ENCODE measurements at regions not wholly inside any gene's neighbourhood (a gene's known extent, or its start where the extent isn't known, plus 50 kb on each side); places are given as distances from the start of the nearest gene placed in this dataset.
A peak's percentile ranks its signal among the peaks of the same experiment; 100 is the strongest.
"Not testable (repeated sequence)": the region's sequence is repeated elsewhere in the genome, so short reads cannot be mapped to it uniquely, and the experiment has no call there.

GRCh38 chr14:46402001-46402690 lies 249.4 kb downstream of the RPL10L start:
- not testable (repeated sequence) for H3K36me3 Mint-ChIP-seq; H3K4me1 Mint-ChIP-seq; DNase-seq; H3K27ac Mint-ChIP-seq; H3K4me3 Mint-ChIP-seq; H3K27me3 Mint-ChIP-seq (ENCODE audit: low read depth in 3 of 3)
- H3K9me3 Mint-ChIP-seq = peaks cover 8 to 34% (median 14%) of the 10 kb centered on the region in 6 donors

- Mint-ChIP-seq H3K36me3 (no peaks in the 10 kb centered on the region), H3K27ac (no peak overlapping the region), H3K4me1 (no peaks in the 10 kb centered on the region), H3K9me3 (peaks cover 8 to 34% (median 14%) of the 10 kb centered on the region in 6 donors), H3K27me3 (ENCODE audit: low read depth in 3 of 3) (no peaks in the 10 kb centered on the region), H3K4me3 (no peak overlapping the region)
- no peak for DNase-seq
Observed at GRCh38 chr14:46401066-46401465, 250.5 kb downstream of the RPL10L start.

GRCh38 chr14:46399049-46399448 lies 252.5 kb downstream of the RPL10L start:
- Mint-ChIP-seq H3K36me3 (no peaks in the 10 kb centered on the region), H3K27ac (no peak overlapping the region), H3K4me3 (no peak overlapping the region), H3K9me3 (peaks cover 8 to 42% (median 18%) of the 10 kb centered on the region in 6 donors), H3K4me1 (no peaks in the 10 kb centered on the region), H3K27me3 (ENCODE audit: low read depth in 3 of 3) (no peaks in the 10 kb centered on the region)
- no peak for DNase-seq

- DNase-seq = no peak
- Mint-ChIP-seq H3K9me3 (peaks cover 5 to 44% (median 26%) of the 10 kb centered on the region in 6 donors), H3K4me1 (no peaks in the 10 kb centered on the region), H3K27me3 (ENCODE audit: low read depth in 3 of 3) (peaks cover 0 to 2% (median 0%) of the 10 kb centered on the region in 3 donors), H3K27ac (no peak overlapping the region), H3K36me3 (no peaks in the 10 kb centered on the region), H3K4me3 (no peak overlapping the region)
Observed at GRCh38 chr14:46384611-46385010, 267.0 kb downstream of the RPL10L start.

- H3K9me3 Mint-ChIP-seq = peaks cover 2 to 47% (median 25%) of the 10 kb centered on the region in 6 donors
- no peaks in the 10 kb centered on the region for H3K36me3 Mint-ChIP-seq
- H3K4me3 Mint-ChIP-seq = no peak overlapping the region
- no peak for DNase-seq
- no peaks in the 10 kb centered on the region for H3K4me1 Mint-ChIP-seq
- H3K27ac Mint-ChIP-seq = no peak overlapping the region
- H3K27me3 Mint-ChIP-seq (ENCODE audit: low read depth in 3 of 3) = no peaks in the 10 kb centered on the region
Observed at GRCh38 chr14:46381674-46382073, 269.9 kb downstream of the RPL10L start.

- DNase-seq = no peak
- Mint-ChIP-seq H3K4me1 (no peaks in the 10 kb centered on the region), H3K36me3 (no peaks in the 10 kb centered on the region), H3K27ac (no peak overlapping the region), H3K27me3 (ENCODE audit: low read depth in 3 of 3) (no peaks in the 10 kb centered on the region), H3K4me3 (no peak overlapping the region), H3K9me3 (peaks cover 17 to 63% (median 36%) of the 10 kb centered on the region in 6 donors)
Observed at GRCh38 chr14:46378248-46378647, 273.3 kb downstream of the RPL10L start.

- H3K4me1 Mint-ChIP-seq = no peaks in the 10 kb centered on the region
- H3K27ac Mint-ChIP-seq = no peak overlapping the region
- peaks cover 20 to 68% (median 38%) of the 10 kb centered on the region in 6 donors for H3K9me3 Mint-ChIP-seq
- H3K36me3 Mint-ChIP-seq = no peaks in the 10 kb centered on the region
- DNase-seq = no peak
- H3K4me3 Mint-ChIP-seq = no peak overlapping the region
- H3K27me3 Mint-ChIP-seq (ENCODE audit: low read depth in 3 of 3) = no peaks in the 10 kb centered on the region
Observed at GRCh38 chr14:46377305-46377704, 274.3 kb downstream of the RPL10L start.

GRCh38 chr14:46369391-46369790 lies 282.2 kb downstream of the RPL10L start:
- Mint-ChIP-seq H3K27me3 (ENCODE audit: low read depth in 3 of 3) (peaks cover 0 to 2% (median 0%) of the 10 kb centered on the region in 3 donors), H3K4me1 (no peaks in the 10 kb centered on the region), H3K36me3 (no peaks in the 10 kb centered on the region), H3K4me3 (no peak overlapping the region), H3K9me3 (peaks cover 9 to 60% (median 26%) of the 10 kb centered on the region in 6 donors), H3K27ac (no peak overlapping the region)
- DNase-seq = no peak

- H3K27me3 Mint-ChIP-seq (ENCODE audit: low read depth in 3 of 3) = peaks cover 0 to 2% (median 0%) of the 10 kb centered on the region in 3 donors
- no peak overlapping the region for H3K4me3 Mint-ChIP-seq
Observed at GRCh38 chr14:46368275-46368674, 283.3 kb downstream of the RPL10L start.

GRCh38 chr14:46352844-46353243 lies 298.7 kb downstream of the RPL10L start:
- no peak for DNase-seq
- H3K4me3 Mint-ChIP-seq = no peak overlapping the region
- H3K36me3 Mint-ChIP-seq = no peaks in the 10 kb centered on the region
- H3K27me3 Mint-ChIP-seq (ENCODE audit: low read depth in 3 of 3) = no peaks in the 10 kb centered on the region
- no peak overlapping the region for H3K27ac Mint-ChIP-seq
- peaks cover 5 to 31% (median 14%) of the 10 kb centered on the region in 6 donors for H3K9me3 Mint-ChIP-seq
- H3K4me1 Mint-ChIP-seq = no peaks in the 10 kb centered on the region

More at GRCh38 chr14:46368275-46368674, 283.3 kb downstream of the RPL10L start:
- peaks cover 3 to 60% (median 20%) of the 10 kb centered on the region in 6 donors for H3K9me3 Mint-ChIP-seq
- H3K36me3 Mint-ChIP-seq = no peaks in the 10 kb centered on the region
- no peak overlapping the region for H3K27ac Mint-ChIP-seq
- no peak for DNase-seq
- no peaks in the 10 kb centered on the region for H3K4me1 Mint-ChIP-seq

GRCh38 chr14:46344327-46344937 lies 307.1 kb downstream of the RPL10L start:
- H3K27me3 Mint-ChIP-seq (ENCODE audit: low read depth in 3 of 3) = peaks cover 0 to 2% (median 0%) of the 10 kb centered on the region in 3 donors

GRCh38 chr14:46325777-46326176 lies 325.8 kb downstream of the RPL10L start:
- Mint-ChIP-seq H3K9me3 (peaks cover 0 to 34% (median 7%) of the 10 kb centered on the region in 6 donors), H3K4me1 (peaks cover 4 to 44% of the 10 kb centered on the region in 2 donors), H3K36me3 (peaks cover 0 to 3% (median 0%) of the 10 kb centered on the region in 3 donors), H3K27me3 (ENCODE audit: low read depth in 3 of 3) (peaks cover 0 to 1% (median 0%) of the 10 kb centered on the region in 3 donors), H3K4me3 (no peak overlapping the region), H3K27ac (no peak overlapping the region)
- DNase-seq = no peak

More at GRCh38 chr14:46344327-46344937, 307.1 kb downstream of the RPL10L start:
- peaks cover 1 to 34% (median 9%) of the 10 kb centered on the region in 6 donors for H3K9me3 Mint-ChIP-seq
- no peaks in the 10 kb centered on the region for H3K4me1 Mint-ChIP-seq
- H3K36me3 Mint-ChIP-seq = no peaks in the 10 kb centered on the region
- no peak overlapping the region for H3K4me3 Mint-ChIP-seq
- DNase-seq = peak in 1 of 3 donors; percentile 2
- no peak overlapping the region for H3K27ac Mint-ChIP-seq

- Mint-ChIP-seq H3K36me3 (peaks cover 0 to 3% (median 0%) of the 10 kb centered on the region in 3 donors), H3K4me1 (peaks cover 4 to 44% of the 10 kb centered on the region in 2 donors), H3K4me3 (no peak overlapping the region), H3K27me3 (ENCODE audit: low read depth in 3 of 3) (peaks cover 0 to 1% (median 0%) of the 10 kb centered on the region in 3 donors), H3K27ac (no peak overlapping the region), H3K9me3 (peaks cover 0 to 34% (median 7%) of the 10 kb centered on the region in 6 donors)
- no peak for DNase-seq
Observed at GRCh38 chr14:46325157-46325556, 326.4 kb downstream of the RPL10L start.

GRCh38 chr14:46323404-46323762 lies 328.2 kb downstream of the RPL10L start:
- peaks cover 0 to 3% (median 0%) of the 10 kb centered on the region in 3 donors for H3K36me3 Mint-ChIP-seq
- DNase-seq = no peak
- H3K4me3 Mint-ChIP-seq = peak overlapping the region in 1 of 5 donors; percentile 2
- peaks cover 0 to 40% (median 8%) of the 10 kb centered on the region in 6 donors for H3K9me3 Mint-ChIP-seq
- H3K27me3 Mint-ChIP-seq (ENCODE audit: low read depth in 3 of 3) = peaks cover 0 to 1% (median 0%) of the 10 kb centered on the region in 3 donors
- peaks cover 4 to 36% of the 10 kb centered on the region in 2 donors for H3K4me1 Mint-ChIP-seq
- peak overlapping the region in 2 of 6 donors; percentile 24 to 57 for H3K27ac Mint-ChIP-seq

Measured in immature natural killer cell (primary cell).